Kidney (tissue), 13 donors: ENCODE measurements at regions not wholly inside any gene's neighbourhood (a gene's known extent, or its start where the extent isn't known, plus 50 kb on each side); places are given as distances from the start of the nearest gene placed in this dataset.

Experiments used
- DNase-seq, 5 donors: peaks; one replicate each; pipeline ENCODE4 v3.0.0-alpha.2; 2013 to 2020
- FAIRE-seq: peaks from 2 replicates; lab custom pipeline; 2012; peaks lifted over from hg19 to GRCh38; lab: Jason Lieb, UNC
- H3K27ac ChIP-seq, 2 donors: one replicate each; pipeline ENCODE4 v1.7.0; 2013; ENCODE audit warnings: low read depth in 2 of 2, low read length in 2 of 2, inconsistent platforms in 1 of 2
- H3K27me3 ChIP-seq: one replicate; pipeline ENCODE4 v1.7.1; 2013; ENCODE audit warnings: low read length, inconsistent platforms; ENCODE audit not compliant: control insufficient read depth, insufficient read depth
- H3K36me3 ChIP-seq, 3 donors: one replicate each; pipeline versions ENCODE4 v1.7.0 to v1.7.1; 2013; ENCODE audit warnings: low read length in 3 of 3, control low read depth in 1 of 3, inconsistent platforms in 1 of 3; ENCODE audit not compliant: insufficient read depth in 3 of 3, control insufficient read depth in 2 of 3
- H3K4me1 ChIP-seq, 3 donors: one replicate each; pipeline versions ENCODE4 v1.7.0 to v1.7.1; 2013; ENCODE audit warnings: low read length in 3 of 3, inconsistent platforms in 1 of 3, low read depth in 1 of 3; ENCODE audit not compliant: control insufficient read depth in 2 of 3, insufficient read depth in 2 of 3
- H3K4me3 ChIP-seq, 3 donors: one replicate each; pipeline versions ENCODE4 v1.7.0 to v1.8.1; 2013; ENCODE audit warnings: low read length in 3 of 3, control low read depth in 1 of 3, inconsistent platforms in 1 of 3
- H3K9ac ChIP-seq, 3 donors: one replicate each; pipeline versions ENCODE4 v1.7.0 to v1.7.1; 2013; ENCODE audit warnings: low read length in 3 of 3, control low read depth in 1 of 3, inconsistent platforms in 1 of 3
- H3K9me3 ChIP-seq, 3 donors: one replicate each; pipeline versions ENCODE4 v1.7.0 to v1.7.1; 2013; ENCODE audit warnings: low read length in 3 of 3, control low read depth in 1 of 3, inconsistent platforms in 1 of 3; ENCODE audit not compliant: control insufficient read depth in 2 of 3, insufficient read depth in 1 of 3
- CTCF ChIP-seq: IDR thresholded peaks from 3 replicates; pipeline ENCODE4 v1.5.1; 2012; ENCODE audit warnings: mild to moderate bottlenecking, moderate library complexity, borderline replicate concordance; ENCODE audit not compliant: insufficient read depth; ENCODE audit errors: extremely low read depth
- intact Hi-C: fragments of 100-400 bp; cut with DNase I; formaldehyde crosslinking; loops from one replicate; pipeline ENCODE4 v1.11.1; 2022
- donor health status: control.
- donor health status: control.
- donor health status: control.
- donor health status: control.
- donor health status: control.
- donor health status: DM: yes; HTN: yes; CAD: no.
- donor health status: Normal renal cell carcinoma (clear cell type).

GRCh38 chr16:85300406-85300968 is 188.2 kb upstream of the CIBAR2 start:
- FAIRE-seq: no peak
- TF ChIP-seq CTCF: no peak
- no peak overlapping the region for H3K27ac ChIP-seq

GRCh38 chr16:85301231-85301630 is 189.0 kb upstream of the CIBAR2 start:
- no peak overlapping the region for H3K27ac ChIP-seq

More at GRCh38 chr16:85300406-85300968, 188.2 kb upstream of the CIBAR2 start:
- Histone ChIP-seq H3K9ac (no peak overlapping the region), H3K36me3 (no peaks in the 10 kb centered on the region), H3K9me3 (no peaks in the 10 kb centered on the region), H3K4me1 (peaks cover 0 to 12% (median 11%) of the 10 kb centered on the region in 3 donors), H3K27me3 (no peaks in the 10 kb centered on the region), H3K4me3 (no peak overlapping the region)
- intact Hi-C loops: no loop called here
- DNase-seq: peak in 3 of 5 donors; percentile 73 to 81 (median 81)

GRCh38 chr16:85302018-85302847 is 190.0 kb upstream of the CIBAR2 start:
- Histone ChIP-seq H3K4me1 (peaks cover 2 to 23% (median 11%) of the 10 kb centered on the region in 3 donors), H3K27me3 (no peaks in the 10 kb centered on the region), H3K36me3 (no peaks in the 10 kb centered on the region), H3K4me3 (no peak overlapping the region), H3K9ac (peak overlapping the region in 1 of 3 donors; percentile 26), H3K27ac (peak overlapping the region in 1 of 2 donors; percentile 61), H3K9me3 (no peaks in the 10 kb centered on the region)
- no peak for TF ChIP-seq CTCF
- intact Hi-C loops: no loop called here
- FAIRE-seq (no peak), DNase-seq (peak in 3 of 5 donors; percentile 69 to 85 (median 81))

More at GRCh38 chr16:85301231-85301630, 189.0 kb upstream of the CIBAR2 start:
- Histone ChIP-seq H3K9me3 (no peaks in the 10 kb centered on the region), H3K27me3 (no peaks in the 10 kb centered on the region), H3K4me3 (no peak overlapping the region), H3K4me1 (peaks cover 2 to 16% (median 11%) of the 10 kb centered on the region in 3 donors), H3K36me3 (no peaks in the 10 kb centered on the region), H3K9ac (peak overlapping the region in 1 of 3 donors; percentile 26)
- FAIRE-seq: no peak
- no peak for TF ChIP-seq CTCF
- intact Hi-C loops: no loop called here
- DNase-seq: peak in 2 of 5 donors; percentile 58 to 64
